ENCODE measurements at regions not wholly inside any gene's neighbourhood (a gene's known extent, or its start where the extent isn't known, plus 50 kb on each side); places are given as distances from the start of the nearest gene placed in this dataset.

GRCh38 chr2:137729305-137729704 lies 235.0 kb upstream of the HNMT start:
- DNase-seq: no peak

- DNase-seq: no peak
These were observed 226.7 kb upstream of the HNMT start for GRCh38 chr2:137737559-137737958.

- DNase-seq: no peak
These were observed 222.4 kb upstream of the HNMT start for GRCh38 chr2:137741784-137742362.

GRCh38 chr2:137747509-137747908 lies 216.8 kb upstream of the HNMT start:
- DNase-seq: no peak

GRCh38 chr2:137748533-137748932 lies 215.7 kb upstream of the HNMT start:
- no peak for DNase-seq

- DNase-seq: no peak
These were observed 199.6 kb upstream of the HNMT start for GRCh38 chr2:137764646-137765045.

GRCh38 chr2:137769406-137769805 lies 194.9 kb upstream of the HNMT start:
- DNase-seq: no peak

GRCh38 chr2:137770166-137770565 lies 194.1 kb upstream of the HNMT start:
- DNase-seq: no peak

- no peak for DNase-seq
These were observed 193.2 kb upstream of the HNMT start for GRCh38 chr2:137771064-137771463.

- no peak for DNase-seq
These were observed 191.8 kb upstream of the HNMT start for GRCh38 chr2:137772451-137772850.

GRCh38 chr2:137775529-137775928 lies 188.7 kb upstream of the HNMT start:
- DNase-seq: no peak

GRCh38 chr2:137776697-137777096 lies 187.6 kb upstream of the HNMT start:
- DNase-seq: no peak

GRCh38 chr2:137797641-137798040 lies 166.6 kb upstream of the HNMT start:
- DNase-seq: no peak

GRCh38 chr2:137799600-137799999 lies 164.7 kb upstream of the HNMT start:
- DNase-seq: no peak

- DNase-seq: no peak
These were observed 163.9 kb upstream of the HNMT start for GRCh38 chr2:137800386-137800785.

- no peak for DNase-seq
These were observed 163.0 kb upstream of the HNMT start for GRCh38 chr2:137801228-137801627.

GRCh38 chr2:137802038-137802437 lies 162.2 kb upstream of the HNMT start:
- no peak for DNase-seq

GRCh38 chr2:137806068-137806805 lies 158.0 kb upstream of the HNMT start:
- DNase-seq: no peak

- no peak for DNase-seq
These were observed 155.0 kb upstream of the HNMT start for GRCh38 chr2:137809252-137809651.

GRCh38 chr2:137809837-137810236 lies 154.4 kb upstream of the HNMT start:
- DNase-seq: no peak

- no peak for DNase-seq
These were observed 151.8 kb upstream of the HNMT start for GRCh38 chr2:137812517-137812916.

- DNase-seq: no peak
These were observed 151.1 kb upstream of the HNMT start for GRCh38 chr2:137813176-137813575.

GRCh38 chr2:137817058-137817457 lies 147.2 kb upstream of the HNMT start:
- DNase-seq: no peak

- DNase-seq: no peak
These were observed 141.1 kb upstream of the HNMT start for GRCh38 chr2:137823196-137823595.

GRCh38 chr2:137824501-137824900 lies 139.8 kb upstream of the HNMT start:
- DNase-seq: no peak
